ENCODE measurements at regions not wholly inside any gene's neighbourhood (a gene's known extent, or its start where the extent isn't known, plus 50 kb on each side); places are given as distances from the start of the nearest gene placed in this dataset.

DNA sequence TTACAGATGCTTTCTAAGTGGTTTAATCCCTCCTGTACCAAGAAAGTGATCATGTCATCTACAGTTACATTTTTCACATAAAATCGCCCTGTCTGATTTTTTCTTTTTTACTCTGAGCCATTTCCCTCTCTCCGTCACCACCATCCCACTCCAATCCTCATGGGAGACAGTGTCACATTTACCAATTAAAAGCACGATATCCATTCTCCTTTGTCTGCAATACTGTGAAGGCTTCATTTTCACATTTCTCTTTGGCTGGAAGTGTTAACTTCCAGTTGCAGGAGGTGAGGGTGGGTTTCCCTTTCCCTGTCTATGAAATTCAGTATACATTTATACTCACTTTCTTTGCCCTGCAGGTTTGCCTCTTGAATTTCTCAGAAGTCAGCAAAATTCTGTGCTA is 372.7 kb upstream of the CNR1 start:
- TF ChIP-seq CTCF (IDR thresholded peaks at IDR 0.05) (no peak), POLR2A (IDR thresholded peaks at IDR 0.05) (no peak), EP300 (IDR thresholded peaks at IDR 0.05) (no peak), POLR2AphosphoS5 (IDR thresholded peaks at IDR 0.05) (no peak)
